HepG2 (cell line): ENCODE measurements at regions not wholly inside any gene's neighbourhood (a gene's known extent, or its start where the extent isn't known, plus 50 kb on each side); places are given as distances from the start of the nearest gene placed in this dataset.

Source experiments
- ATAC-seq: fragments of 200-7000 bp; cut with Tn5 transposase; 3 replicates; pipeline ENCODE4 v1.9.1; 2020; ENCODE audit warnings: mild to moderate bottlenecking, moderate library complexity
- BruUV-seq: library from RNA; stranded (reverse); fragments of 400-500 nt; replicated peaks from 2 replicates; lab custom pipeline; 2021; lab: Mats Ljungman, UMichigan
- CTCF ChIA-PET: fragments of 300-600 bp; formaldehyde crosslinking; extraction: SDS; loops from one replicate; lab custom pipeline; 2021; ENCODE audit warnings: low total read pairs, inconsistent platforms, low intra/inter-chr PET ratio; lab: Yijun Ruan, JAX
- POLR2A ChIA-PET: fragments of 350-600 bp; sonication (Branson Sonifier 250); formaldehyde crosslinking; loops from one replicate; lab custom pipeline; 2020; ENCODE audit warnings: antibody characterized with exemption, inconsistent platforms; lab: Yijun Ruan, JAX
- DNase-seq: peaks from one replicate; pipeline ENCODE4 v3.0.0-alpha.2; 2015; ENCODE audit warnings: low spot score
- FAIRE-seq: peaks from 3 replicates; lab custom pipeline; 2011; peaks lifted over from hg19 to GRCh38; lab: Jason Lieb, UNC
- H2AFZ ChIP-seq: one replicate; pipeline ENCODE4 v1.6.1; 2011; ENCODE audit warnings: low read length, inconsistent platforms
- H3K27ac ChIP-seq: fragments of 300-600 bp; 3 replicates; pipeline ENCODE4 v1.8.0; 2011; ENCODE audit warnings: mixed run types, mild to moderate bottlenecking, mixed read lengths, low read length, inconsistent platforms; ENCODE audit not compliant: insufficient read depth; ENCODE audit errors: extremely low read length
- H3K27me3 ChIP-seq, 2 experiments: fragments of 200-600 bp in 1 of 2; 2 replicates in 1 of 2; 3 replicates in 1 of 2; pipeline versions ENCODE4 v1.6.0 to v1.8.0; 2011; ENCODE audit warnings: low read length in 2 of 2, mild to moderate bottlenecking in 2 of 2, moderate library complexity in 2 of 2, inconsistent platforms in 1 of 2; ENCODE audit not compliant: insufficient read depth in 2 of 2, control insufficient read depth in 1 of 2
- H3K36me3 ChIP-seq, 2 experiments: fragments of 200-600 bp in 1 of 2; replicated peaks in 1 of 2; 2 replicates in 1 of 2; 3 replicates in 1 of 2; pipeline versions ENCODE4 v1.5.1 to v1.8.0; 2011; ENCODE audit warnings: low read length in 2 of 2, inconsistent platforms in 1 of 2; ENCODE audit not compliant: insufficient read depth in 2 of 2, control insufficient read depth in 1 of 2
- H3K4me1 ChIP-seq: 2 replicates; pipeline ENCODE4 v1.5.1; 2012; ENCODE audit warnings: low read length, inconsistent platforms; ENCODE audit not compliant: insufficient read depth
- H3K4me2 ChIP-seq: 2 replicates; pipeline ENCODE4 v1.6.0; 2011; ENCODE audit warnings: low read depth, low read length, inconsistent platforms
- H3K4me3 ChIP-seq, 3 experiments: fragments of 200-600 bp in 1 of 3; sonication (generic), shearing (Covaris generic) in 1 of 3; replicated peaks in 1 of 3; 2 replicates each; pipeline ENCODE4 v1.5.1; 2011 to 2016; ENCODE audit warnings: low read length in 3 of 3, inconsistent platforms in 2 of 3, low read depth in 2 of 3, mild to moderate bottlenecking in 2 of 3, control low read depth in 1 of 3, mixed read lengths in 1 of 3; ENCODE audit not compliant: insufficient read depth in 1 of 3
- H3K79me2 ChIP-seq: one replicate; pipeline ENCODE4 v1.6.1; 2011; ENCODE audit warnings: low read length, inconsistent platforms; ENCODE audit not compliant: insufficient read depth
- H3K9ac ChIP-seq: 2 replicates; pipeline ENCODE4 v1.6.0; 2011; ENCODE audit warnings: mild to moderate bottlenecking, low read depth, low read length, inconsistent platforms; ENCODE audit not compliant: insufficient read depth
- H3K9me3 ChIP-seq: 2 replicates; pipeline ENCODE4 v1.5.1; 2012; ENCODE audit warnings: mild to moderate bottlenecking, low read length
- H4K20me1 ChIP-seq: 2 replicates; pipeline ENCODE4 v1.6.0; 2011; ENCODE audit warnings: inconsistent platforms, mild to moderate bottlenecking, low read length, moderate library complexity; ENCODE audit not compliant: insufficient read depth
- ARNT2 ChIP-seq: sonication (generic); formaldehyde crosslinking; IDR thresholded peaks from 2 replicates; pipeline ENCODE4 v1.8.0; 2022; ENCODE audit warnings: mild to moderate bottlenecking, low read depth, missing genetic modification reagents, moderate library complexity
- BCL3 ChIP-seq: sonication (generic); formaldehyde crosslinking; IDR thresholded peaks from 2 replicates; pipeline ENCODE4 v1.5.1; 2020; ENCODE audit warnings: mild to moderate bottlenecking, missing genetic modification reagents, moderate library complexity
- HMG20B ChIP-seq: conservative IDR thresholded peaks from 2 replicates; pipeline ENCODE4 v1.6.1; 2016; ENCODE audit warnings: missing genetic modification reagents, missing compliant biosample characterization
- NCOA2 ChIP-seq: sonication (generic); formaldehyde crosslinking; IDR thresholded peaks from 2 replicates; pipeline ENCODE4 v1.8.0; 2022; ENCODE audit warnings: inconsistent platforms
- NFAT5 ChIP-seq: sonication (generic); formaldehyde crosslinking; IDR thresholded peaks from 2 replicates; pipeline ENCODE4 v1.4.0; 2020; ENCODE audit warnings: missing genetic modification reagents
- NFRKB ChIP-seq: fragments of 450-650 bp; IDR thresholded peaks from 2 replicates; pipeline ENCODE4 v1.6.1; 2017
- NFYC ChIP-seq: IDR thresholded peaks from 2 replicates; pipeline ENCODE4 v1.6.1; 2016; ENCODE audit warnings: missing genetic modification reagents, missing compliant biosample characterization
- PBX3 ChIP-seq: sonication (generic); formaldehyde crosslinking; IDR thresholded peaks from 2 replicates; pipeline ENCODE4 v1.8.1; 2023; ENCODE audit warnings: missing genetic modification reagents, inconsistent platforms, borderline replicate concordance
- ZKSCAN5 ChIP-seq: sonication (generic); formaldehyde crosslinking; IDR thresholded peaks from 2 replicates; pipeline ENCODE4 v1.5.1; 2020; ENCODE audit warnings: mild to moderate bottlenecking, missing genetic modification reagents
- ZNF710 ChIP-seq: sonication (generic); formaldehyde crosslinking; IDR thresholded peaks from 2 replicates; pipeline ENCODE4 v1.5.0; 2020; ENCODE audit warnings: mild to moderate bottlenecking, missing genetic modification reagents, borderline replicate concordance
- WGBS: methylation state at CpG from one replicate; pipeline ENCODE4 v1.1.6; 2017; ENCODE audit warnings: low lambda C conversion rate; 5-methylcytosine and 5-hydroxymethylcytosine counted together
- in situ Hi-C: cut with HindIII; loops from 2 replicates; pipeline ENCODE4 v1.10.0; 2017; ENCODE audit warnings: low pct_unique_long_range_greater_than_20kb; ENCODE audit not compliant: extremely low pct_ligation_motif_present
- intact Hi-C: fragments of 100-400 bp; cut with micrococcal nuclease; formaldehyde crosslinking; loops from one replicate; pipeline ENCODE4 v1.10.0; 2022; ENCODE audit not compliant: unreplicated experiment

- in situ Hi-C loops, result no loop called here
- DNase-seq (no peak), FAIRE-seq (no peak), ATAC-seq (no peak)
- no peaks in the 10 kb centered on the region for H3K4me1 ChIP-seq
- no peaks in the 10 kb centered on the region for H4K20me1 ChIP-seq
- H3K79me2 ChIP-seq, result no peaks in the 10 kb centered on the region
- no TSS peak for BruUV-seq
- no peak overlapping the region for H2AFZ ChIP-seq
- TF ChIP-seq ARNT2 (CRISPR knock-in tag) (no peak), NFRKB (no peak)
- no peak overlapping the region for H3K4me3 ChIP-seq
- ChIA-PET POLR2A (no interaction called here), CTCF (no interaction called here)
- H3K27me3 ChIP-seq, result no peaks in the 10 kb centered on the region
- no peaks in the 10 kb centered on the region for H3K36me3 ChIP-seq
- H3K4me2 ChIP-seq, result no peak overlapping the region
- intact Hi-C loops, result no loop called here
- H3K9me3 ChIP-seq, result no peaks in the 10 kb centered on the region
- no peak overlapping the region for H3K9ac ChIP-seq
- WGBS, result 0% methylated on average over 2 of the region's 2 CpGs
- no peak overlapping the region for H3K27ac ChIP-seq
Measured at GRCh38 chr12:29004936-29005304, 144.2 kb upstream of the FAR2 start.

- in situ Hi-C loops, result no loop called here
- BruUV-seq, result no TSS peak
- intact Hi-C loops, result no loop called here
- FAIRE-seq, result no peak
- no peak for ATAC-seq
- 0% methylated on average over 1 of the region's 1 CpG for WGBS
- Histone ChIP-seq H3K9me3 (no peaks in the 10 kb centered on the region), H3K36me3 (no peaks in the 10 kb centered on the region), H3K4me3 (no peak overlapping the region), H3K27ac (no peak overlapping the region), H3K4me1 (no peaks in the 10 kb centered on the region), H4K20me1 (no peaks in the 10 kb centered on the region), H3K79me2 (no peaks in the 10 kb centered on the region), H3K9ac (no peak overlapping the region), H3K4me2 (no peak overlapping the region), H2AFZ (no peak overlapping the region), H3K27me3 (no peaks in the 10 kb centered on the region)
- POLR2A ChIA-PET, result no interaction called here
- CTCF ChIA-PET, result no interaction called here
- DNase-seq, result no peak
- TF ChIP-seq NCOA2 (CRISPR knock-in tag) (no peak), BCL3 (CRISPR knock-in tag) (no peak), NFYC (CRISPR knock-in tag) (no peak), HMG20B (CRISPR knock-in tag) (no peak), PBX3 (CRISPR knock-in tag) (no peak), NFAT5 (CRISPR knock-in tag) (no peak), ZKSCAN5 (CRISPR knock-in tag) (no peak), ZNF710 (no peak)
Measured at GRCh38 chr12:29008786-29009185, 140.3 kb upstream of the FAR2 start.
